Neuronal stem cell (in vitro differentiated cells): ENCODE measurements at regions not wholly inside any gene's neighbourhood (a gene's known extent, or its start where the extent isn't known, plus 50 kb on each side); places are given as distances from the start of the nearest gene placed in this dataset.

Experiments used
- DNase-seq: peaks from one replicate; pipeline ENCODE4 v3.0.0-alpha.2; 2013; ENCODE audit warnings: low spot score
- H2AFZ ChIP-seq: one replicate; pipeline ENCODE4 v1.6.1; 2013; ENCODE audit warnings: mild to moderate bottlenecking, low read length, inconsistent platforms
- H2AK5ac ChIP-seq: 2 replicates; pipeline ENCODE4 v1.6.1; 2013; ENCODE audit warnings: low read depth, mild to moderate bottlenecking, inconsistent platforms, low read length, moderate library complexity, mixed read lengths
- H2BK120ac ChIP-seq: 2 replicates; pipeline ENCODE4 v1.6.1; 2013; ENCODE audit warnings: low read depth, mild to moderate bottlenecking, inconsistent platforms, low read length, moderate library complexity, mixed read lengths
- H2BK12ac ChIP-seq: one replicate; pipeline ENCODE4 v1.6.1; 2013; ENCODE audit warnings: low read length, inconsistent platforms
- H2BK15ac ChIP-seq: 2 replicates; pipeline ENCODE4 v1.6.1; 2013; ENCODE audit warnings: mild to moderate bottlenecking, low read length, inconsistent platforms, mixed read lengths
- H2BK5ac ChIP-seq: one replicate; pipeline ENCODE4 v1.6.1; 2013; ENCODE audit warnings: inconsistent platforms, mild to moderate bottlenecking, low read length, moderate library complexity
- H3K14ac ChIP-seq: one replicate; pipeline ENCODE4 v1.6.1; 2013; ENCODE audit warnings: low read length, inconsistent platforms
- H3K18ac ChIP-seq: 2 replicates; pipeline ENCODE4 v1.6.1; 2013; ENCODE audit warnings: low read length, inconsistent platforms
- H3K23ac ChIP-seq: 2 replicates; pipeline ENCODE4 v1.6.1; 2013; ENCODE audit warnings: low read depth, mild to moderate bottlenecking, mixed read lengths, low read length, inconsistent platforms; ENCODE audit not compliant: poor library complexity
- H3K27ac ChIP-seq: replicated peaks from 3 replicates; pipeline ENCODE4 v1.5.1; 2013; ENCODE audit warnings: low read length, inconsistent platforms
- H3K27me3 ChIP-seq, 3 experiments: 2 replicates each; pipeline ENCODE4 v1.6.1; 2013; ENCODE audit warnings: low read length in 3 of 3, mild to moderate bottlenecking in 2 of 3, inconsistent platforms in 1 of 3, low read depth in 1 of 3, mixed read lengths in 1 of 3, moderate library complexity in 1 of 3; ENCODE audit not compliant: control insufficient read depth in 3 of 3, insufficient read depth in 3 of 3
- H3K36me3 ChIP-seq, 2 donors: replicated peaks in 1 of 2; 2 replicates each; pipeline ENCODE4 v1.6.1; 2013; ENCODE audit warnings: low read length in 2 of 2; ENCODE audit not compliant: control insufficient read depth in 2 of 2, insufficient read depth in 2 of 2
- H3K4ac ChIP-seq: 2 replicates; pipeline ENCODE4 v1.6.1; 2013; ENCODE audit warnings: inconsistent platforms, mild to moderate bottlenecking, low read length, moderate library complexity
- H3K4me1 ChIP-seq, 2 donors: 1 replicate in 1 of 2; 2 replicates in 1 of 2; pipeline ENCODE4 v1.6.1; 2013; ENCODE audit warnings: low read length in 2 of 2, low read depth in 1 of 2; ENCODE audit not compliant: control insufficient read depth in 2 of 2, insufficient read depth in 1 of 2
- H3K4me2 ChIP-seq: one replicate; pipeline ENCODE4 v1.6.1; 2013; ENCODE audit warnings: mild to moderate bottlenecking, low read length, inconsistent platforms; ENCODE audit not compliant: insufficient read depth, poor library complexity, severe bottlenecking
- H3K4me3 ChIP-seq, 2 donors: 2 replicates each; pipeline ENCODE4 v1.5.1; 2013; ENCODE audit warnings: low read length in 2 of 2, mild to moderate bottlenecking in 2 of 2, inconsistent platforms in 1 of 2, moderate library complexity in 1 of 2
- H3K79me1 ChIP-seq: one replicate; pipeline ENCODE4 v1.6.1; 2013; ENCODE audit warnings: low read depth, mild to moderate bottlenecking, inconsistent platforms, low read length, moderate library complexity
- H3K9ac ChIP-seq: one replicate; pipeline ENCODE4 v1.6.1; 2013; ENCODE audit warnings: mild to moderate bottlenecking, low read depth, low read length, inconsistent platforms; ENCODE audit not compliant: poor library complexity
- H3K9me3 ChIP-seq, 2 donors: replicated peaks in 1 of 2; 2 replicates each; pipeline versions ENCODE3 to v1.6.1; 2013; ENCODE audit warnings: low read length in 2 of 2, mild to moderate bottlenecking in 2 of 2, inconsistent platforms in 1 of 2, low read depth in 1 of 2, mixed read lengths in 1 of 2, moderate library complexity in 1 of 2; ENCODE audit not compliant: control insufficient read depth in 2 of 2, insufficient read depth in 1 of 2
- H4K8ac ChIP-seq: one replicate; pipeline ENCODE4 v1.6.1; 2013; ENCODE audit warnings: low read depth, mild to moderate bottlenecking, inconsistent platforms, low read length, moderate library complexity
- H4K91ac ChIP-seq: one replicate; pipeline ENCODE4 v1.6.1; 2013; ENCODE audit warnings: low read length, low read depth, mild to moderate bottlenecking, inconsistent platforms; ENCODE audit not compliant: poor library complexity
- WGBS, 2 donors: extraction: QIAGEN DNeasy Blood & Tissue Kit; methylation state at CpG; one replicate each; pipeline ENCODE4 v1.1.7; 2013; ENCODE audit warnings: missing lambda C conversion rate in 2 of 2, mixed read lengths in 1 of 2; ENCODE audit not compliant: insufficient read length in 2 of 2, insufficient replicate concordance in 1 of 2; ENCODE audit errors: extremely low coverage in 2 of 2; 5-methylcytosine and 5-hydroxymethylcytosine counted together

- Histone ChIP-seq H4K8ac (no peak overlapping the region), H3K4me2 (no peak overlapping the region), H3K4ac (no peak overlapping the region), H3K27me3 (no peaks in the 10 kb centered on the region), H3K79me1 (no peaks in the 10 kb centered on the region), H4K91ac (no peak overlapping the region), H3K27ac (no peak overlapping the region), H3K23ac (no peak overlapping the region), H2BK15ac (no peak overlapping the region), H3K4me3 (no peak overlapping the region), H3K18ac (no peak overlapping the region), H2BK5ac (no peak overlapping the region), H3K9ac (no peak overlapping the region), H3K14ac (no peak overlapping the region), H2AK5ac (no peak overlapping the region), H3K36me3 (no peaks in the 10 kb centered on the region), H2BK12ac (no peak overlapping the region), H2BK120ac (no peak overlapping the region), H3K9me3 (peaks cover 0 to 6% of the 10 kb centered on the region in 2 donors), H2AFZ (no peak overlapping the region), H3K4me1 (no peaks in the 10 kb centered on the region)
- DNase-seq, result no peak
Observed at GRCh38 chr3:176930942-176931341, 266.3 kb downstream of the TBL1XR1 start.

DNA sequence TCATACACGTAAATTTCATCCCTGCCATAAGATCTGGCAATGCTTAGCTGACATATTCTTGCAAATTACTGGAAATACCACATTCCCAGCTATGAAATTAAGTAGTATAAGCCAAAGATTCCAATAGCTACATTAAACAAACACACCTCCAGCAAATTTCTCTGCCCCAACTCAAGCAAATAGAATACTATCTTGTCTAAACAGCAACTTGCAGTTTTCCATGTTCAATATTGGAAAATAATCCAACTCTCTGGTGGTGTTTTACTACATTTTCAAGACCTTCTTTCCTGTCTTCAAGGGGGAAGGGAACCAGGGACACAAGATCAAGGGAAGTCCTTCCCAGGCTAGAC is 268.7 kb downstream of the TBL1XR1 start:
- Histone ChIP-seq H2BK15ac (no peak overlapping the region), H3K4me2 (no peak overlapping the region), H2BK120ac (no peak overlapping the region), H2BK5ac (no peak overlapping the region), H3K79me1 (no peaks in the 10 kb centered on the region), H3K36me3 (no peaks in the 10 kb centered on the region), H4K91ac (no peak overlapping the region), H3K4me1 (no peaks in the 10 kb centered on the region), H3K27ac (no peak overlapping the region), H2AK5ac (no peak overlapping the region), H3K14ac (no peak overlapping the region), H2AFZ (no peak overlapping the region), H3K23ac (no peak overlapping the region), H4K8ac (no peak overlapping the region), H3K18ac (no peak overlapping the region), H3K9me3 (no peaks in the 10 kb centered on the region), H3K4me3 (no peak overlapping the region), H3K4ac (no peak overlapping the region), H3K9ac (no peak overlapping the region), H2BK12ac (no peak overlapping the region), H3K27me3 (no peaks in the 10 kb centered on the region)
- no peak for DNase-seq
- no CpG with 5 or more reads among the region's 1 CpG for WGBS, 2 donors

- Histone ChIP-seq H4K8ac (no peak overlapping the region), H3K18ac (no peak overlapping the region), H3K4me3 (no peak overlapping the region), H3K4ac (no peak overlapping the region), H3K4me1 (no peaks in the 10 kb centered on the region), H2BK15ac (no peak overlapping the region), H3K23ac (no peak overlapping the region), H3K79me1 (no peaks in the 10 kb centered on the region), H3K4me2 (no peak overlapping the region), H3K36me3 (no peaks in the 10 kb centered on the region), H4K91ac (no peak overlapping the region), H3K27ac (no peak overlapping the region), H3K27me3 (no peaks in the 10 kb centered on the region), H3K9ac (no peak overlapping the region), H2BK5ac (no peak overlapping the region), H2BK12ac (no peak overlapping the region), H2BK120ac (no peak overlapping the region), H3K9me3 (no peaks in the 10 kb centered on the region), H3K14ac (no peak overlapping the region), H2AFZ (no peak overlapping the region), H2AK5ac (no peak overlapping the region)
- DNase-seq, result no peak
- WGBS, 2 donors, result no CpG with 5 or more reads among the region's 3 CpGs
Observed at GRCh38 chr3:176927706-176928581, 269.3 kb downstream of the TBL1XR1 start.

DNA sequence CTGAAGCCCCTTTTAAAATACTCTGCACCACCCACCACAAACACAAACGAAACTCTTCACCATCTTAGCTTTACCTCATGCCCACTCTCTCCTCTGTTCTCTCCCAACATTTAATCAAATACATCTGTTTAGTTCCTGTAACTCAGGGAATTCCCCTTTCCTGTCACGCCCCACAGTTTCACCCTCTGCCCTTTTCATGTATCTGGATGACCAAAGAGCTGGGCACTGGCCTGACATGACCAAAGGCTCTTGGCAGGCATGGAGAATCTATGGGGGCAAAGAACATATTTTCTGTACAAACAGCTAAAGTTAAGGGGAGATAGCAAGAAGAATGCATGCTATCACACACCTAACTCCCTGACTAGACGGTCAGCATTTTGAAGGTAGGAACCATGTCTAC is 270.0 kb downstream of the TBL1XR1 start:
- Histone ChIP-seq H3K23ac (no peak overlapping the region), H3K27me3 (no peaks in the 10 kb centered on the region), H2AK5ac (no peak overlapping the region), H3K14ac (no peak overlapping the region), H4K8ac (no peak overlapping the region), H3K9ac (no peak overlapping the region), H3K79me1 (no peaks in the 10 kb centered on the region), H3K4me1 (no peaks in the 10 kb centered on the region), H3K18ac (no peak overlapping the region), H3K4me2 (no peak overlapping the region), H2BK5ac (no peak overlapping the region), H2BK12ac (no peak overlapping the region), H3K36me3 (no peaks in the 10 kb centered on the region), H2AFZ (no peak overlapping the region), H3K27ac (no peak overlapping the region), H3K4me3 (no peak overlapping the region), H2BK15ac (no peak overlapping the region), H4K91ac (no peak overlapping the region), H3K4ac (no peak overlapping the region), H3K9me3 (no peaks in the 10 kb centered on the region), H2BK120ac (no peak overlapping the region)
- whole genome bisulfite sequencing, 2 donors, result 100% methylated on average over 1 of the region's 3 CpGs; no CpG with 5 or more reads in 1 of the 2 donors
- no peak for DNase-seq
